ENCODE measurements at regions not wholly inside any gene's neighbourhood (a gene's known extent, or its start where the extent isn't known, plus 50 kb on each side); places are given as distances from the start of the nearest gene placed in this dataset.
A peak's percentile ranks its signal among the peaks of the same experiment; 100 is the strongest.
"Not testable (repeated sequence)": the region's sequence is repeated elsewhere in the genome, so short reads cannot be mapped to it uniquely, and the experiment has no call there.

- DNase-seq (ENCODE audit: low read depth in 2 of 2) = no peak
These were observed 90.7 kb downstream of the GADD45G start for GRCh38 chr9:89695441-89695891.

- not testable (repeated sequence) for DNase-seq (ENCODE audit: low read depth in 2 of 2)
These were observed 91.2 kb downstream of the GADD45G start for GRCh38 chr9:89695979-89696378.

DNA sequence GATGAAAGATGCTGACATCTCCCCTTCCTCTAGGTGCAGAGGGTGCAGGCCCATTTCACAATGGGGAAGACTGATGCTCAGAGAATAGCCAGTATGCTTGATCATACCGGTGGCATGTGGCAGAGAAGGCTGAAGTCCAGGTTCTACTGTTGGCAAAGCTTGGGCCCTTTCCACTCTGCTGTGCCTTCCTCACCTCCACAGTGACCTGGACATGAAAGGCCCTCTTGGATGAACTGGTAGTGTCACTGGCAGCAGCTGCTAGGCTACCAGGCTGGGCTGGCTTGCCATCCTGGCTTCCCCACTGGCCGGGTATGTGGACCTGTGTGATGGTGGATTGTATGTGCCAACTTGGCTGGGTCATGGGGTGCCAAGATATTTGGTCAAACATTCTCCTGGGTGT, 92.0 kb downstream of the GADD45G start:
- DNase-seq (ENCODE audit: low read depth in 2 of 2) = no peak

DNA sequence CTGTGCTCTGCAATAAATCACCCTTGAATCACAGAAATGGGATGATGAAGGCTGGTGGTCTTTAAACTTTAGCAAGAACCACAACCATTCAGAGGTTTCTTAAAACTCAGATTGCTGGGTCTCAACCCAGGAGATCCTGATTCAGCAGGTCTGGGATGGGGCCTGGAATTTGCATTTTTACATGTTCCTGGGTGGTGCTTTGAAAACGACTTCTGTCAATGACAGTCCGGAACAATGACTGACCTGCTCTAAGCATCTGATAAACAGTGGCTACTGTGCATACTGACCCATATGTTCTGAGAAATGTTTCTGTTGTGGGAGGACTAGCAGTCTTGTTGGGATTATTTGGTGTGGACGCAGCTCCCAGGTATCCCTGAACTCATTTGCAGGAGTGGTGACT, 92.7 kb downstream of the GADD45G start:
- no peak for DNase-seq (ENCODE audit: low read depth in 2 of 2)

DNA sequence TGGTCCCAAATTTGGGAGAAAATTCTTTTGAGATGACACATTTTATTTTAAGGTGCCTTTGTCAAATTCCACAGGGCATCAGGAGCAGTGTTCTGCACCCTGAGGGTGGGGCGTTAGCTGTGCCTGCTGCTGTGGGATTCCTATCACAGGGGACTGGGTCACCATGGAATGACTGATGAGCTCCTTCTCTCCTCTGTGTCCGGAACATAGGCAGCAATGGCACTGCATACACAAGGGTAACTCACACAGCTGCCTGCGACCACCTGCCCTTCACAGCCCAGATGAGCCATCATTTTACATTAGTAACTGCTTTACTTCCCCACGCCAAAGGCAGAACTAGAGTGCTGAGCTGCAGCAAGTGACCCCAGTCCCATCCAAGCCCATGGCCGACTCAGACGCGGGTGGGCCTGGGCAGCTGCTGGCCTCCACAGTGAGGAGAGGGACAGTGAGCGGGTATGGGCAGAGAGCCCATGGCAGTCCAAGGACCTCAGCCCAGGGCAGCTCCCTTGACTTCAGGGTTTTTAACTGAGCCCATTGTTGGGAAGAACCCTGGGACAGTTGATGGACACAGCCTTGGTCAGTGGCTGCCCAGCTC, 93.7 kb downstream of the GADD45G start:
- no peak for DNase-seq (ENCODE audit: low read depth in 2 of 2)

DNA sequence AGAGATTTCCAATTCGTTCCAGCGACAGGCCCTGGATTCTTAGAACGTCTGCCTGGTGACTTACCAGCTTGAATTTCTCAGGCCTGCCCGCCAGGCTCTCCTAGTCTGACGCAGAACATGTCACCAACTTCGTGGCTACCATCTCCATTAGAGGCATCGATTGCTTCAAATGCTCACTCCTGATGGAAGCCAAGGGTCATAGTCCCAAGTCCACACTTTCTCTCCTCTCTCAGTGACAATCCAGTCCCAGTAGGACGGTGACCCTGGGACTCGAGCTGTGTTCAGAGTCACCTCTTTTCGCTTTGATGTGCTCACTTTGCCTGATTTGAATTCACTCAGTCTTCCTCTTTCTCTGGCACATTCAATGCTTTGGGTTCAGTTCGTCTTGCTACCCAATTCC, 94.8 kb downstream of the GADD45G start:
- no peak for DNase-seq (ENCODE audit: low read depth in 2 of 2)

GRCh38 chr9:89701221-89701798, 96.5 kb downstream of the GADD45G start:
- DNase-seq (ENCODE audit: low read depth in 2 of 2) = peak; percentile 49 to 74

DNA sequence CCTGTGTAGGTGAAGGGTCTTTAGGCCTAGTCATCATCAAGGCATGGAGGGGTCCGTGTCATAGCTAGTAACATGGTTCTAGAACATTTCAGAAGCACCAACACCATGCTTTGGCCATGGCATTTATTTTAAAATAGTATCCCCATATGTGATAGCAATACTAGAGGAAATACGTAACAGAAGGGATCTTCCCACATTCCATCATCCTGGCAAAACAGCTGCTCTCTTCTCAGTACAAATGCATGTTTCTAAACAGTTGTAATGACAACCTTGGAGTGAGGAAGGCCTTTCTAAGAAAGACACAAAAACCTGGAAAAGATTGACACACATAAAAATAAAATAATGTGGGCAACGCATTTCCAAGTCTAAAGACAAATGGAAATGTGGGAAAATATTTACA, 97.6 kb downstream of the GADD45G start:
- no peak for DNase-seq (ENCODE audit: low read depth in 2 of 2)

DNA sequence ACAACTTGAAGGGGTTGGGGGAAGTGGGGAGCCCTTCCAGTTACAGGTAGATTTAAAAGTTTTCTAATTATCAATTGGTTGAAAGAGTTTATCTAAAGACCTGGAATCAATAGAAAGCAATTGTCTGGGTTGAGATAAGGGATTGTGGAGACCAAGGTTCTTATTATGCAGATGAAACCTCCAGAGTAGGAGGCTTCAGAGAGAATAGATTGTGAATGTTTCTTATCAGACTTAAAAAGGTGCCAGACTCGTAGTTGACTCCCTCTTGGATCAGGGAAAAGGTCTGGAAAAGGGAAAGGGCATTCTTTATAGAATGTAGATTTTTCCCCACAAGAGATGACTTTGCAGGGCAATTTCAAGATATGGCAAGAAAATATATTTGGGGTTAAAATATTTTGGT, 100.8 kb downstream of the GADD45G start:
- DNase-seq (ENCODE audit: low read depth in 2 of 2) = no peak

DNA sequence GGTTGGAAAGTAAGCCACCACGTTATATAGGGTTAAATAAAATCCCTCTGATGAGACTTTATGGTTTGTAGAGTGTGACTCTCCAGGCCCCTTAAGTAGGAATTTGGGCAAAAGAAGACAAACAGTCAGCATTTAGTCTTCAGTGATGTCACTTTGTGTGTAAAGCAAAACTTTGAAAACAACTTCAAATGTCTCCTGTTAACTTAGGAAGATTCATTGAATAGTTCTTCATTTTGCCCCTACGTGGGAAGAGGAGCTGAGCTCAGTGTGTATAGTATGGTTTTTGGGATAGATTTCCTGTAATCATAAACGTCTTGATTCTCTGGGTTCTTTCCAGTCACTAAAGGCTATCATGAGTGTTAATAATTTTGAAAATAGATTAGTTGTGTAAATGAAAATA, 101.3 kb downstream of the GADD45G start:
- DNase-seq (ENCODE audit: low read depth in 2 of 2) = no peak

- no peak for DNase-seq (ENCODE audit: low read depth in 2 of 2)
These were observed 101.9 kb downstream of the GADD45G start for GRCh38 chr9:89706731-89707191.

- no peak for DNase-seq (ENCODE audit: low read depth in 2 of 2)
These were observed 105.9 kb downstream of the GADD45G start for GRCh38 chr9:89710697-89711096.

DNA sequence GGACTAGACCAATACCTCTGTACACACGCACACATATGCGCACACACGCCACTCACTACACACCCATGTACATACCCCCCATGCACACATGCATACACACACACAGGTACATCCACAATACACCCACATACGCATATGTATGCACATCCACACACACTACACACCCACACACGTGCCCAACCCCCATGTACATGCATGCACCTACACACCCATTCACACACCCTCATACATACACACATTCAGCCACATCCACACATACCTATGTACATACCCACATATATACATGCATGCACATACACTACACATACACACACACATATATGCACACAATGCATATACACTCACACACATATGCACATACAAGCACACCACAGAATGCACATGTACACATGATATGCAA, 107.1 kb downstream of the GADD45G start:
- no peak for DNase-seq (ENCODE audit: low read depth in 2 of 2)

- DNase-seq (ENCODE audit: low read depth in 2 of 2) = no peak
These were observed 107.5 kb downstream of the GADD45G start for GRCh38 chr9:89712283-89712682.

DNA sequence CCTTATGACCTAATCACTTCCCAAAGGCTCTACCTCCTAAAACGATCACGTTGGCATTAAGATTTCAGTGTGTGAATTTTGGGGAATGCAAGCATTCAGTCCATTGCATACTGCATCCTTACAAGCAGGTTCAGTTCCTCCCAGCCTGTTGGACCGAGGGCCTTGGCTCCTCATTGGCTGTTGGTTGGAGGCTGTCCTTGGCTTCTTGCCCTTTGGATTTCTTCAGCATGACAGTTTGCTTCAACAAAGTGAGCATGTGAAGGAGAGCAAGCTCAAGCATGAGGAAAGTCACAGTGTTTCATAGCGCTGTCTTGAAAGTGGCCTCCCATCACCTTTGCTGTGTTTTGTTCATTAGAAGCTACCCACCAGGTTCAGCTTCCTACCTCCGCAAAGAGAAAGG, 109.5 kb downstream of the GADD45G start:
- DNase-seq (ENCODE audit: low read depth in 2 of 2) = no peak

DNA sequence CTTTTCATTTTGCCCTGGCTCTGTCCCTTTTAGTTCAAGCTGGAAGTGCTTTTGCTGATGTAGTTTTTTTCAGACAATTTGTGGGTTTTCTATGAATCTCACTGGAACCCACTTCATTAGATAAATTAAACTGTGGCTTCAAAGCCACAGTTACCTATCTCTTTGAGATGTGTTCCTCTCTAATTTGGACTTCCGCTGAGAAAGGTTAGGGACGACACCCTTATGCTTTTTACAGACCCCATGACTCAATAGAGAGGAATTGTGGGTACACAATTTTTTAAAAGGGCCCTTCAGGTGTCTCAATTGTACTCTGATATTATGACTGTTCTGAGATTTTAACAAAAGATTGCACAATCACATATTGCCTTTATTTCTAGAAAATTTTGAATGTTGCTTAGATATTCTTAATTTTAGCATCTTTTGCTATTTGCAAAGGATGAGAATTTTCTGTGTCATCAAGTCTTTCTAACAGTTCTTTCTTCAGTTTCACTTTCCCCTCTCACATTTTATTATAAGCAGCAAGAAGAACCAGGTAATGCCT, 110.6 kb downstream of the GADD45G start:
- DNase-seq (ENCODE audit: low read depth in 2 of 2) = no peak

DNA sequence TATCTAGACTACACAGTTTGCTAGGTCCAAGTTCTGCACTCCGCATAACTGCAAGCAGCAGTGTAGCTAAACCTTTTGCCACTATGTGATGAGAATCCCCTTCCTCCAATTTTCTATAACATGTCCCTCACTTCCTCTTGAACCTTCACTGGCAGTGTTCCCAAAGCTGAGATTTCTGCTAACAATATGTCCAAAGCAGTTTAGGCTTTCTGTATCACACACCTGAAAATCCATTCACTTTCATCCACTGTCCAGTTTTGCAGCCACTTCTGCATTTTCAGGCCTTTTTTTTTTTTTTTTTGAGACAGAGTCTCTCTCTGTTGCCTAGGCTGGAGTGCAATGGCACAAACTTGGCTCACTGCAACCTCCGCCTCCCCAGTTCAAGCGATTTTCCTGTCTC, 111.1 kb downstream of the GADD45G start:
- DNase-seq (ENCODE audit: low read depth in 2 of 2) = no peak

DNA sequence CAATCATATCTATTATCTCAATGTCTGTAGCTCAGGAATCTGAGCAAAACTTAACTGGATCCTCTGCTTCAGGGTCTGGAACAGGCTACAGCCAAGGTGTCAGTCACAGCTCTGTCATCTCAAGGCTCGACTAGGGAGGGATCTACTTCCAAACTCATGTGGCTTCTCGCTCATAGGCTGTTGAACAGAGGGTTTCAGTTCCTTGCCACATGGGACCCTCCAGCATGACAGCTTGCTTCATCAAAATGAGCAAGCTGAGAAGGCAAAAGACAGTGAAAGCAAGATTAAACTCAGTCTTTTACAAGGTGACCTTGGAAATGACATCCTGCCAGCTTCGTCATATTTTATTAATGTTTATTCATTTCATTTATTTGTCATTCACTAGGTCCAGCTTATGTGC, 111.7 kb downstream of the GADD45G start:
- DNase-seq (ENCODE audit: low read depth in 2 of 2) = no peak

GRCh38 chr9:89718176-89718575, 113.4 kb downstream of the GADD45G start:
- DNase-seq (ENCODE audit: low read depth in 2 of 2) = no peak

GRCh38 chr9:89718651-89719050, 113.8 kb downstream of the GADD45G start:
- no peak for DNase-seq (ENCODE audit: low read depth in 2 of 2)

DNA sequence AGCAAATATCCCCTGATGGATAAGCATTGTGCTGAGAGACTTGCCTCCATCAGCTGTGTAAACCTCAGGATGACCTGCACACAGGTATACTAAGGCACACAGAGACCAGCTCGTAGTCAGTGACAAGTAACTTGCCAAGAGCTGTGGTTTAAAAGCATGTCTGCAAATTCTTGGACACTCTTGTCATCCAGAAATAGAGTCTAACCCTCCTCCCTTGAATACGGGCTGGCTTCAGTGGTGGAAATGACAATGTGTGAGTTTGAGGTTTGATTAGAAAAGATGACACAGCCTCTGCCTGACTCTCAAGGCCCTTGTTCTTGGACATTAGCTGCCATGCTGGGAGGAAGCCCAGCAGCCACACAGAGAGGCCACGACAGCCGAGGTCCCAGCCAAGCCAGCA, 114.4 kb downstream of the GADD45G start:
- DNase-seq (ENCODE audit: low read depth in 2 of 2) = no peak

DNA sequence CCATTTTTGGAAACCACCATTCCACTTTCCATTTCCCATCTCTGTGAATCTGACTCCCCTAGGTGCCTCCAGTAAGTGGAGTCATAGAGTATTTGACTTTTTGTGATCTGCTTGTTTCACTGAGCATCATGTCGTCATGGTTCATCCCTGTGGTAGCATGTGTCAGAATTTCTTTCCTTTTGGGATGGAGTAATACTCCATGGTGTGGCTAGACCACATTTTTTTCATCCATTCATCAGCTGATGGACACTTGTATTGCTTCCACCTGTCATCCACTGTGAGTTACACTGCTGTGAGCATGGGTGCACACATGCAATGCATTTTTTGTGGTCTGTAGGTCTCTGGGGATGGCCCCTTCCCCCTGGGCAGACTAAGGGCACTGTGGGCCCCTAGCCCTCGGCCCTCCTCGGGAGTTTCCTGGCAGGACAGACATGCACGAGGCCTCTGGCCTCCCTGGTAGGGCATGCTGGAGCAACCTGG, 115.9 kb downstream of the GADD45G start:
- no peak for DNase-seq (ENCODE audit: low read depth in 2 of 2)

GRCh38 chr9:89721176-89721700, 116.4 kb downstream of the GADD45G start:
- DNase-seq (ENCODE audit: low read depth in 2 of 2) = no peak

Measured in stimulated activated CD4-positive, alpha-beta T cell treated with anti-CD3 and anti-CD28 coated beads, Interleukin-4, amount 100 ng/mL, for 48 hours (primary cell).